ENCODE measurements at regions not wholly inside any gene's neighbourhood (a gene's known extent, or its start where the extent isn't known, plus 50 kb on each side); places are given as distances from the start of the nearest gene placed in this dataset.

GRCh38 chr4:62156205-62156604, 956.1 kb downstream of the ADGRL3 start:
- TF ChIP-seq, protein P1, sequence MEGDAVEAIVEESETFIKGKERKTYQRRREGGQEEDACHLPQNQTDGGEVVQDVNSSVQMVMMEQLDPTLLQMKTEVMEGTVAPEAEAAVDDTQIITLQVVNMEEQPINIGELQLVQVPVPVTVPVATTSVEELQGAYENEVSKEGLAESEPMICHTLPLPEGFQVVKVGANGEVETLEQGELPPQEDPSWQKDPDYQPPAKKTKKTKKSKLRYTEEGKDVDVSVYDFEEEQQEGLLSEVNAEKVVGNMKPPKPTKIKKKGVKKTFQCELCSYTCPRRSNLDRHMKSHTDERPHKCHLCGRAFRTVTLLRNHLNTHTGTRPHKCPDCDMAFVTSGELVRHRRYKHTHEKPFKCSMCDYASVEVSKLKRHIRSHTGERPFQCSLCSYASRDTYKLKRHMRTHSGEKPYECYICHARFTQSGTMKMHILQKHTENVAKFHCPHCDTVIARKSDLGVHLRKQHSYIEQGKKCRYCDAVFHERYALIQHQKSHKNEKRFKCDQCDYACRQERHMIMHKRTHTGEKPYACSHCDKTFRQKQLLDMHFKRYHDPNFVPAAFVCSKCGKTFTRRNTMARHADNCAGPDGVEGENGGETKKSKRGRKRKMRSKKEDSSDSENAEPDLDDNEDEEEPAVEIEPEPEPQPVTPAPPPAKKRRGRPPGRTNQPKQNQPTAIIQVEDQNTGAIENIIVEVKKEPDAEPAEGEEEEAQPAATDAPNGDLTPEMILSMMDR (IDR thresholded peaks at IDR 0.05), result no peak
- TF ChIP-seq POLR2A (IDR thresholded peaks at IDR 0.05) (no peak), EP300 (IDR thresholded peaks at IDR 0.05) (no peak)

All from ovary (tissue), 3 donors.